Stomach (tissue), 4 donors: ENCODE measurements at regions not wholly inside any gene's neighbourhood (a gene's known extent, or its start where the extent isn't known, plus 50 kb on each side); places are given as distances from the start of the nearest gene placed in this dataset.

Source experiments
- CTCF ChIP-seq, 7 experiments: fragments of 450-650 bp in 4 of 7; fragments of 200-600 bp in 3 of 7; sonication (generic) in 3 of 7; IDR thresholded peaks; one replicate each; pipeline ENCODE4 v1.5.1; 2016 to 2019; ENCODE audit warnings: antibody characterized with exemption in 7 of 7, control low read depth in 2 of 7, mild to moderate bottlenecking in 1 of 7
- EP300 ChIP-seq: sonication (generic); formaldehyde crosslinking; IDR thresholded peaks from one replicate; pipeline ENCODE4 v1.6.1; 2017; ENCODE audit warnings: antibody characterized with exemption
- POLR2A ChIP-seq, 4 donors: fragments of 450-650 bp; IDR thresholded peaks; one replicate each; pipeline ENCODE4 v1.6.1; 2016; ENCODE audit warnings: antibody characterized with exemption in 4 of 4, control low read depth in 2 of 4, mild to moderate bottlenecking in 1 of 4, moderate library complexity in 1 of 4
- POLR2AphosphoS5 ChIP-seq, 3 donors: sonication (generic); formaldehyde crosslinking; IDR thresholded peaks; one replicate each; pipeline ENCODE4 v1.6.1; 2016; ENCODE audit warnings: antibody characterized with exemption in 3 of 3

DNA sequence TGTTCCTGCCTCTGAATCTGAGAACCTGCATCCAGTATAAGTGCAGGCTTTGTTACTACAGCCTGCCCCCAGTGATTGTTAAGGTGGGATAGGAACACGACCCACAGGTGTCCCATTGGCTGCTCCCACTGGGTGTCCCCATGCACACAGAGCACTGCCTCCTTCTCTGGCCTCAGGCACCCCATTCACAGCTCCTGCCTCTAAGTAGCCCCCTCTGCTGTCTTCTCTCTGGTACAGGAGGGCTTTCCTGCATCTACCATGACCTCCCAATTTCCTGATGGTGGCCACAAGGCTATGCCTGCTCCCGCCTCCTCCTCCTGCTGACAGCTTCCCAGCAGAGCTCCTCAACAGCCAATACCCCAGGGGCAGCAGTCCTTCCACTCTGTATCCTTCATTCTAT, 238.6 kb upstream of the TMC3 start:
- no peak for TF ChIP-seq POLR2A (IDR thresholded peaks at IDR 0.05)
- TF ChIP-seq CTCF (IDR thresholded peaks at IDR 0.05) = no peak
- no peak for TF ChIP-seq POLR2AphosphoS5 (IDR thresholded peaks at IDR 0.05)
- TF ChIP-seq EP300 = no peak
